ENCODE measurements at regions not wholly inside any gene's neighbourhood (a gene's known extent, or its start where the extent isn't known, plus 50 kb on each side); places are given as distances from the start of the nearest gene placed in this dataset.

- Mint-ChIP-seq H3K4me3 (no peak overlapping the region), H3K4me1 (no peaks in the 10 kb centered on the region), H3K27ac (no peak overlapping the region), H3K27me3 (peaks cover 36 to 54% (median 45%) of the 10 kb centered on the region in 5 donors), H3K9me3 (peaks cover 0 to 1% (median 0%) of the 10 kb centered on the region in 11 donors), H3K36me3 (no peaks in the 10 kb centered on the region)
- no peak for ATAC-seq
- H3K27me3 ChIP-seq (ENCODE audit: control insufficient read depth in 2 of 2, insufficient read depth in 2 of 2, low read length in 2 of 2): no peaks in the 10 kb centered on the region
- H3K36me3 ChIP-seq (ENCODE audit: control insufficient read depth in 2 of 3, insufficient read depth in 3 of 3, low read length in 3 of 3): no peaks in the 10 kb centered on the region
- no peak overlapping the region for H3K4me3 ChIP-seq (ENCODE audit: low read length)
- intact Hi-C loops (cut with micrococcal nuclease): no loop called here
- ChIA-PET POLR2A (no interaction called here), CTCF (no interaction called here)
- H3K27ac ChIP-seq (ENCODE audit: low read depth, low read length): no peak overlapping the region
- H3K4me1 ChIP-seq (ENCODE audit: control insufficient read depth in 2 of 2, insufficient read depth in 2 of 2, low read length in 2 of 2): no peaks in the 10 kb centered on the region
- no peak for DNase-seq
- no peaks in the 10 kb centered on the region for H3K9me3 ChIP-seq (ENCODE audit: control insufficient read depth in 2 of 3, low read length in 3 of 3)
These were observed 204.8 kb upstream of the PARD3B start for GRCh38 chr2:204340511-204340910.

- no peak overlapping the region for H3K27ac ChIP-seq (ENCODE audit: low read depth, low read length)
- H3K9me3 Mint-ChIP-seq: peaks cover 0 to 3% (median 0%) of the 10 kb centered on the region in 11 donors
- H3K4me1 ChIP-seq (ENCODE audit: control insufficient read depth in 2 of 2, insufficient read depth in 2 of 2, low read length in 2 of 2): no peaks in the 10 kb centered on the region
- no peak overlapping the region for H3K4me3 ChIP-seq (ENCODE audit: low read length)
- no peak overlapping the region for H3K4me3 Mint-ChIP-seq
- CTCF ChIA-PET: no interaction called here
- H3K9me3 ChIP-seq (ENCODE audit: control insufficient read depth in 2 of 3, low read length in 3 of 3): no peaks in the 10 kb centered on the region
- intact Hi-C loops (cut with micrococcal nuclease): no loop called here
- DNase-seq (no peak), ATAC-seq (no peak)
- peaks cover 24 to 49% (median 39%) of the 10 kb centered on the region in 5 donors for H3K27me3 Mint-ChIP-seq
- H3K27me3 ChIP-seq (ENCODE audit: control insufficient read depth in 2 of 2, insufficient read depth in 2 of 2, low read length in 2 of 2): no peaks in the 10 kb centered on the region
- H3K4me1 Mint-ChIP-seq: no peaks in the 10 kb centered on the region
- POLR2A ChIA-PET: no interaction called here
- H3K27ac Mint-ChIP-seq: no peak overlapping the region
- no peaks in the 10 kb centered on the region for H3K36me3 Mint-ChIP-seq
- no peaks in the 10 kb centered on the region for H3K36me3 ChIP-seq (ENCODE audit: control insufficient read depth in 2 of 3, insufficient read depth in 3 of 3, low read length in 3 of 3)
These were observed 203.4 kb upstream of the PARD3B start for GRCh38 chr2:204341887-204342276.

GRCh38 chr2:204343685-204344084, 201.6 kb upstream of the PARD3B start:
- Mint-ChIP-seq H3K36me3 (no peaks in the 10 kb centered on the region), H3K9me3 (peaks cover 0 to 3% (median 0%) of the 10 kb centered on the region in 11 donors), H3K4me3 (no peak overlapping the region), H3K27me3 (peaks cover 13 to 35% (median 23%) of the 10 kb centered on the region in 5 donors), H3K4me1 (no peaks in the 10 kb centered on the region), H3K27ac (no peak overlapping the region)
- ATAC-seq: no peak
- Histone ChIP-seq H3K9me3 (ENCODE audit: control insufficient read depth in 2 of 3, low read length in 3 of 3) (no peaks in the 10 kb centered on the region), H3K27ac (ENCODE audit: low read depth, low read length) (no peak overlapping the region), H3K4me3 (ENCODE audit: low read length) (no peak overlapping the region), H3K4me1 (ENCODE audit: control insufficient read depth in 2 of 2, insufficient read depth in 2 of 2, low read length in 2 of 2) (no peaks in the 10 kb centered on the region), H3K27me3 (ENCODE audit: control insufficient read depth in 2 of 2, insufficient read depth in 2 of 2, low read length in 2 of 2) (no peaks in the 10 kb centered on the region), H3K36me3 (ENCODE audit: control insufficient read depth in 2 of 3, insufficient read depth in 3 of 3, low read length in 3 of 3) (no peaks in the 10 kb centered on the region)
- CTCF ChIA-PET: no interaction called here
- POLR2A ChIA-PET: no interaction called here
- DNase-seq: no peak
- intact Hi-C loops (cut with micrococcal nuclease): no loop called here

GRCh38 chr2:204344119-204344518, 201.2 kb upstream of the PARD3B start:
- ATAC-seq: no peak
- POLR2A ChIA-PET: no interaction called here

GRCh38 chr2:204346906-204347305, 198.4 kb upstream of the PARD3B start:
- H3K4me3 ChIP-seq (ENCODE audit: low read length): no peak overlapping the region
- no peaks in the 10 kb centered on the region for H3K4me1 Mint-ChIP-seq
- peaks cover 5 to 34% (median 16%) of the 10 kb centered on the region in 5 donors for H3K27me3 Mint-ChIP-seq
- no peak overlapping the region for H3K4me3 Mint-ChIP-seq
- intact Hi-C loops (cut with micrococcal nuclease): no loop called here
- no peaks in the 10 kb centered on the region for H3K36me3 ChIP-seq (ENCODE audit: control insufficient read depth in 2 of 3, insufficient read depth in 3 of 3, low read length in 3 of 3)
- H3K27ac ChIP-seq (ENCODE audit: low read depth, low read length): no peak overlapping the region
- H3K27me3 ChIP-seq (ENCODE audit: control insufficient read depth in 2 of 2, insufficient read depth in 2 of 2, low read length in 2 of 2): no peaks in the 10 kb centered on the region
- H3K9me3 Mint-ChIP-seq: peaks cover 0 to 3% (median 0%) of the 10 kb centered on the region in 11 donors
- H3K9me3 ChIP-seq (ENCODE audit: control insufficient read depth in 2 of 3, low read length in 3 of 3): no peaks in the 10 kb centered on the region
- no peaks in the 10 kb centered on the region for H3K36me3 Mint-ChIP-seq
- POLR2A ChIA-PET: no interaction called here
- DNase-seq (no peak), ATAC-seq (no peak)
- H3K4me1 ChIP-seq (ENCODE audit: control insufficient read depth in 2 of 2, insufficient read depth in 2 of 2, low read length in 2 of 2): no peaks in the 10 kb centered on the region
- CTCF ChIA-PET: no interaction called here
- no peak overlapping the region for H3K27ac Mint-ChIP-seq

More at GRCh38 chr2:204344119-204344518, 201.2 kb upstream of the PARD3B start:
- Histone ChIP-seq H3K36me3 (ENCODE audit: control insufficient read depth in 2 of 3, insufficient read depth in 3 of 3, low read length in 3 of 3) (no peaks in the 10 kb centered on the region), H3K27me3 (ENCODE audit: control insufficient read depth in 2 of 2, insufficient read depth in 2 of 2, low read length in 2 of 2) (no peaks in the 10 kb centered on the region), H3K9me3 (ENCODE audit: control insufficient read depth in 2 of 3, low read length in 3 of 3) (no peaks in the 10 kb centered on the region), H3K4me1 (ENCODE audit: control insufficient read depth in 2 of 2, insufficient read depth in 2 of 2, low read length in 2 of 2) (no peaks in the 10 kb centered on the region), H3K27ac (ENCODE audit: low read depth, low read length) (no peak overlapping the region), H3K4me3 (ENCODE audit: low read length) (no peak overlapping the region)
- intact Hi-C loops (cut with micrococcal nuclease): no loop called here
- CTCF ChIA-PET: no interaction called here
- peaks cover 0 to 3% (median 0%) of the 10 kb centered on the region in 11 donors for H3K9me3 Mint-ChIP-seq
- no peaks in the 10 kb centered on the region for H3K36me3 Mint-ChIP-seq
- H3K27ac Mint-ChIP-seq: no peak overlapping the region
- peaks cover 13 to 31% (median 22%) of the 10 kb centered on the region in 5 donors for H3K27me3 Mint-ChIP-seq
- no peak overlapping the region for H3K4me3 Mint-ChIP-seq
- DNase-seq: no peak
- H3K4me1 Mint-ChIP-seq: no peaks in the 10 kb centered on the region

GRCh38 chr2:204353823-204354222, 191.5 kb upstream of the PARD3B start:
- Histone ChIP-seq H3K4me1 (ENCODE audit: control insufficient read depth in 2 of 2, insufficient read depth in 2 of 2, low read length in 2 of 2) (no peaks in the 10 kb centered on the region), H3K9me3 (ENCODE audit: control insufficient read depth in 2 of 3, low read length in 3 of 3) (no peaks in the 10 kb centered on the region), H3K27ac (ENCODE audit: low read depth, low read length) (no peak overlapping the region), H3K27me3 (ENCODE audit: control insufficient read depth in 2 of 2, insufficient read depth in 2 of 2, low read length in 2 of 2) (no peaks in the 10 kb centered on the region), H3K4me3 (ENCODE audit: low read length) (no peak overlapping the region), H3K36me3 (ENCODE audit: control insufficient read depth in 2 of 3, insufficient read depth in 3 of 3, low read length in 3 of 3) (no peaks in the 10 kb centered on the region)
- intact Hi-C loops (cut with micrococcal nuclease): no loop called here
- ChIA-PET POLR2A (no interaction called here), CTCF (no interaction called here)
- Mint-ChIP-seq H3K27ac (no peak overlapping the region), H3K4me3 (no peak overlapping the region), H3K4me1 (peaks cover 0 to 2% (median 0%) of the 10 kb centered on the region in 7 donors), H3K36me3 (peaks cover 0 to 4% (median 0%) of the 10 kb centered on the region in 5 donors), H3K9me3 (no peaks in the 10 kb centered on the region), H3K27me3 (peaks cover 15 to 44% (median 33%) of the 10 kb centered on the region in 5 donors)
- DNase-seq: no peak
- no peak for ATAC-seq

GRCh38 chr2:204354442-204354856, 190.8 kb upstream of the PARD3B start:
- no peak overlapping the region for H3K4me3 ChIP-seq (ENCODE audit: low read length)
- peaks cover 0 to 4% (median 0%) of the 10 kb centered on the region in 5 donors for H3K36me3 Mint-ChIP-seq
- no peak overlapping the region for H3K27ac ChIP-seq (ENCODE audit: low read depth, low read length)
- no peaks in the 10 kb centered on the region for H3K4me1 ChIP-seq (ENCODE audit: control insufficient read depth in 2 of 2, insufficient read depth in 2 of 2, low read length in 2 of 2)
- ChIA-PET CTCF (no interaction called here), POLR2A (no interaction called here)
- H3K9me3 ChIP-seq (ENCODE audit: control insufficient read depth in 2 of 3, low read length in 3 of 3): no peaks in the 10 kb centered on the region
- H3K4me1 Mint-ChIP-seq: peaks cover 0 to 2% (median 0%) of the 10 kb centered on the region in 7 donors
- intact Hi-C loops (cut with micrococcal nuclease): no loop called here
- no peaks in the 10 kb centered on the region for H3K27me3 ChIP-seq (ENCODE audit: control insufficient read depth in 2 of 2, insufficient read depth in 2 of 2, low read length in 2 of 2)
- no peak for DNase-seq
- H3K4me3 Mint-ChIP-seq: no peak overlapping the region
- H3K27ac Mint-ChIP-seq: no peak overlapping the region
- H3K9me3 Mint-ChIP-seq: no peaks in the 10 kb centered on the region
- no peak for ATAC-seq
- H3K27me3 Mint-ChIP-seq: peaks cover 15 to 44% (median 33%) of the 10 kb centered on the region in 5 donors
- H3K36me3 ChIP-seq (ENCODE audit: control insufficient read depth in 2 of 3, insufficient read depth in 3 of 3, low read length in 3 of 3): no peaks in the 10 kb centered on the region
